GM23338 (cell line): ENCODE measurements at regions not wholly inside any gene's neighbourhood (a gene's known extent, or its start where the extent isn't known, plus 50 kb on each side); places are given as distances from the start of the nearest gene placed in this dataset.

Experiments
- CREB1 ChIP-seq: fragments of 250-450 bp; sonication (Bioruptor Pico); IDR thresholded peaks from 2 replicates; pipeline ENCODE4 v1.5.0; 2020; ENCODE audit warnings: low read depth, mild to moderate bottlenecking, moderate library complexity
- CTCF ChIP-seq, 2 experiments: fragments of 200-600 bp in 1 of 2; sonication (generic) in 1 of 2; conservative IDR thresholded peaks; 2 replicates each; pipeline versions ENCODE4 v1.5.1 to v1.6.1; 2016 to 2017; ENCODE audit warnings: antibody characterized with exemption in 2 of 2, low read depth in 2 of 2, mild to moderate bottlenecking in 2 of 2, moderate library complexity in 1 of 2
- ETS1 ChIP-seq: IDR thresholded peaks from 2 replicates; pipeline ENCODE4 v1.6.1; 2016; ENCODE audit warnings: antibody characterized with exemption
- EZH2 ChIP-seq: fragments of 200-600 bp; sonication (generic); IDR thresholded peaks from one replicate; pipeline ENCODE4 v1.8.0; 2017; ENCODE audit warnings: antibody characterized with exemption, mild to moderate bottlenecking, low read depth; ENCODE audit not compliant: unreplicated experiment
- EZH2phosphoT487 ChIP-seq: fragments of 200-600 bp; sonication (generic); IDR thresholded peaks from one replicate; pipeline ENCODE4 v1.8.1; 2018; ENCODE audit warnings: antibody characterized with exemption; ENCODE audit not compliant: unreplicated experiment
- JUNB ChIP-seq: IDR thresholded peaks from one replicate; pipeline ENCODE4 v1.6.1; 2016; ENCODE audit warnings: antibody characterized with exemption; ENCODE audit not compliant: unreplicated experiment
- POLR2AphosphoS5 ChIP-seq: IDR thresholded peaks from 2 replicates; pipeline ENCODE4 v1.6.1; 2016; ENCODE audit warnings: antibody characterized with exemption, low read depth
- STAT1 ChIP-seq: IDR thresholded peaks from one replicate; pipeline ENCODE4 v1.6.1; 2016; ENCODE audit warnings: antibody characterized with exemption; ENCODE audit not compliant: unreplicated experiment
- ZNF114 ChIP-seq: fragments of 250-450 bp; sonication (Bioruptor Pico); IDR thresholded peaks from 2 replicates; pipeline ENCODE4 v1.5.0; 2020; ENCODE audit warnings: mild to moderate bottlenecking, moderate library complexity
- ZNF331 ChIP-seq: fragments of 250-450 bp; sonication (Bioruptor Pico); IDR thresholded peaks from 2 replicates; pipeline ENCODE4 v1.5.0; 2020; ENCODE audit warnings: low read depth, mild to moderate bottlenecking, moderate library complexity
- TF ChIP-seq, protein P1 (sequence below): IDR thresholded peaks from one replicate; pipeline ENCODE4 v1.6.1; 2018; ENCODE audit warnings: antibody characterized with exemption; ENCODE audit not compliant: unreplicated experiment

DNA sequence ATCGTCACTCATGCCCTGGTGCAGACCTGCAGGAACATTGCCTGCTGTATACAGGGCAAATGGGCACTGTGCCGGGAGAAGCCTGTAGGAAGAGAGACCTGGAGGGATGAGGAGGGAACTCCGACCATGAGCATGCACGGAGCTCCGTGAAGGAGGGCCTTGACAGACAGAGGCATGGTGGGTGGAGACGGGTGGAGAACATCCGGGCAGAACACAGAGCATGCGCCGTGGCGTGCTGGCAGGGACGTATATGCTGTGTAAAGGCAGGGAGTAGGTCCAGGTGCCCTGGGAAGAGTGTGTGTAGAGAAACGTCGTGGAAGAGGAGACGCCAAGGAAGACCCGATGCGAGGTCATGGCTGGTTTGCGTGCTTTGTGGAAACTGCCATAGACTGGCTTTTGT, 133.0 kb upstream of the FAN1 start:
- TF ChIP-seq CTCF (conservative IDR thresholded peaks at IDR 0.05; ENCODE audit: low read depth in 2 of 2) (no peak), JUNB (no peak), EZH2 (no peak), EZH2phosphoT487 (no peak), STAT1 (no peak), POLR2AphosphoS5 (no peak), CREB1 (CRISPR knock-in tag) (no peak), ZNF331 (CRISPR knock-in tag) (no peak), ZNF114 (CRISPR knock-in tag) (no peak), ETS1 (no peak)
- TF ChIP-seq, protein P1, sequence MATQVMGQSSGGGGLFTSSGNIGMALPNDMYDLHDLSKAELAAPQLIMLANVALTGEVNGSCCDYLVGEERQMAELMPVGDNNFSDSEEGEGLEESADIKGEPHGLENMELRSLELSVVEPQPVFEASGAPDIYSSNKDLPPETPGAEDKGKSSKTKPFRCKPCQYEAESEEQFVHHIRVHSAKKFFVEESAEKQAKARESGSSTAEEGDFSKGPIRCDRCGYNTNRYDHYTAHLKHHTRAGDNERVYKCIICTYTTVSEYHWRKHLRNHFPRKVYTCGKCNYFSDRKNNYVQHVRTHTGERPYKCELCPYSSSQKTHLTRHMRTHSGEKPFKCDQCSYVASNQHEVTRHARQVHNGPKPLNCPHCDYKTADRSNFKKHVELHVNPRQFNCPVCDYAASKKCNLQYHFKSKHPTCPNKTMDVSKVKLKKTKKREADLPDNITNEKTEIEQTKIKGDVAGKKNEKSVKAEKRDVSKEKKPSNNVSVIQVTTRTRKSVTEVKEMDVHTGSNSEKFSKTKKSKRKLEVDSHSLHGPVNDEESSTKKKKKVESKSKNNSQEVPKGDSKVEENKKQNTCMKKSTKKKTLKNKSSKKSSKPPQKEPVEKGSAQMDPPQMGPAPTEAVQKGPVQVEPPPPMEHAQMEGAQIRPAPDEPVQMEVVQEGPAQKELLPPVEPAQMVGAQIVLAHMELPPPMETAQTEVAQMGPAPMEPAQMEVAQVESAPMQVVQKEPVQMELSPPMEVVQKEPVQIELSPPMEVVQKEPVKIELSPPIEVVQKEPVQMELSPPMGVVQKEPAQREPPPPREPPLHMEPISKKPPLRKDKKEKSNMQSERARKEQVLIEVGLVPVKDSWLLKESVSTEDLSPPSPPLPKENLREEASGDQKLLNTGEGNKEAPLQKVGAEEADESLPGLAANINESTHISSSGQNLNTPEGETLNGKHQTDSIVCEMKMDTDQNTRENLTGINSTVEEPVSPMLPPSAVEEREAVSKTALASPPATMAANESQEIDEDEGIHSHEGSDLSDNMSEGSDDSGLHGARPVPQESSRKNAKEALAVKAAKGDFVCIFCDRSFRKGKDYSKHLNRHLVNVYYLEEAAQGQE, result no peak
